HEK293T (cell line): ENCODE measurements at regions not wholly inside any gene's neighbourhood (a gene's known extent, or its start where the extent isn't known, plus 50 kb on each side); places are given as distances from the start of the nearest gene placed in this dataset.

Source experiments
- CTCF ChIA-PET: fragments of 350-600 bp; formaldehyde crosslinking; extraction: SDS; loops from one replicate; lab custom pipeline; 2021; ENCODE audit warnings: antibody characterized with exemption, inconsistent platforms; lab: Yijun Ruan, JAX
- POLR2A ChIA-PET: fragments of 350-600 bp; formaldehyde crosslinking; extraction: SDS; loops from one replicate; lab custom pipeline; 2020; ENCODE audit warnings: antibody characterized with exemption, inconsistent platforms; lab: Yijun Ruan, JAX
- DNase-seq: peaks from one replicate; pipeline ENCODE4 v3.0.0; 2012; ENCODE audit warnings: mixed read lengths; ENCODE audit errors: extremely low spot score
- ARNT ChIP-seq: fragments of 450-650 bp; IDR thresholded peaks from 2 replicates; pipeline ENCODE4 v1.6.1; 2017; ENCODE audit warnings: mild to moderate bottlenecking
- BHLHE40 ChIP-seq: fragments of 450-650 bp; IDR thresholded peaks from 2 replicates; pipeline ENCODE4 v1.6.1; 2016; ENCODE audit warnings: mild to moderate bottlenecking, moderate library complexity, borderline replicate concordance
- CTBP1 ChIP-seq: fragments of 450-650 bp; IDR thresholded peaks from 2 replicates; pipeline ENCODE4 v1.6.1; 2016; ENCODE audit warnings: borderline replicate concordance
- ELF4 ChIP-seq: fragments of 450-650 bp; IDR thresholded peaks from 2 replicates; pipeline ENCODE4 v1.6.1; 2017; ENCODE audit warnings: antibody characterized with exemption
- FOXA1 ChIP-seq: fragments of 450-650 bp; IDR thresholded peaks from 2 replicates; pipeline ENCODE4 v1.6.1; 2016; ENCODE audit warnings: mild to moderate bottlenecking
- FOXK2 ChIP-seq: fragments of 450-650 bp; IDR thresholded peaks from 2 replicates; pipeline ENCODE4 v1.6.1; 2016; ENCODE audit warnings: mild to moderate bottlenecking
- FOXM1 ChIP-seq: fragments of 450-650 bp; IDR thresholded peaks from 2 replicates; pipeline ENCODE4 v1.6.1; 2017; ENCODE audit warnings: mild to moderate bottlenecking, borderline replicate concordance
- HDGF ChIP-seq: fragments of 450-650 bp; IDR thresholded peaks from 2 replicates; pipeline ENCODE4 v1.6.1; 2017; ENCODE audit warnings: antibody characterized with exemption, borderline replicate concordance
- L3MBTL2 ChIP-seq: fragments of 450-650 bp; conservative IDR thresholded peaks from 2 replicates; pipeline ENCODE4 v1.6.1; 2016; ENCODE audit warnings: mild to moderate bottlenecking
- LEF1 ChIP-seq: fragments of 450-650 bp; IDR thresholded peaks from 2 replicates; pipeline ENCODE4 v1.6.1; 2017; ENCODE audit warnings: mild to moderate bottlenecking, borderline replicate concordance
- NFRKB ChIP-seq: fragments of 450-650 bp; IDR thresholded peaks from 2 replicates; pipeline ENCODE4 v1.6.1; 2016; ENCODE audit warnings: mild to moderate bottlenecking, moderate library complexity
- PKNOX1 ChIP-seq: fragments of 450-650 bp; IDR thresholded peaks from 2 replicates; pipeline ENCODE4 v1.6.1; 2016
- SP1 ChIP-seq: fragments of 450-650 bp; IDR thresholded peaks from 2 replicates; pipeline ENCODE4 v1.6.1; 2017
- SUZ12 ChIP-seq: fragments of 450-650 bp; IDR thresholded peaks from 2 replicates; pipeline ENCODE4 v1.6.1; 2016; ENCODE audit warnings: mild to moderate bottlenecking
- TARDBP ChIP-seq: fragments of 450-650 bp; IDR thresholded peaks from 2 replicates; pipeline ENCODE4 v1.6.1; 2016
- ZNF384 ChIP-seq: fragments of 450-650 bp; IDR thresholded peaks from 2 replicates; pipeline ENCODE4 v1.6.1; 2016

- TF ChIP-seq ZNF384 (no peak), TARDBP (no peak), HDGF (no peak), LEF1 (no peak), PKNOX1 (no peak), L3MBTL2 (no peak), BHLHE40 (no peak), FOXM1 (no peak), CTBP1 (no peak), ELF4 (no peak), FOXK2 (no peak), NFRKB (no peak), ARNT (no peak), SP1 (no peak), SUZ12 (no peak), FOXA1 (no peak)
- CTCF ChIA-PET = no interaction called here
- DNase-seq = no peak
- POLR2A ChIA-PET = no interaction called here
These were observed 527.8 kb downstream of the BRD1 start for GRCh38 chr22:49299821-49300231.

GRCh38 chr22:49298834-49299750, 528.6 kb downstream of the BRD1 start:
- POLR2A ChIA-PET = no interaction called here
- DNase-seq = no peak
- TF ChIP-seq TARDBP (no peak), ARNT (no peak)
- CTCF ChIA-PET = no interaction called here

GRCh38 chr22:49297871-49298721, 529.6 kb downstream of the BRD1 start:
- CTCF ChIA-PET = no interaction called here
- TF ChIP-seq FOXA1 (no peak), ARNT (no peak), SUZ12 (no peak), ELF4 (no peak), NFRKB (no peak)
- POLR2A ChIA-PET = no interaction called here
- DNase-seq = no peak

- POLR2A ChIA-PET = no interaction called here
- CTCF ChIA-PET = no interaction called here
- DNase-seq = no peak
- TF ChIP-seq HDGF = no peak
- TF ChIP-seq ELF4 = no peak
- no peak for TF ChIP-seq FOXK2
- TF ChIP-seq L3MBTL2 = no peak
- no peak for TF ChIP-seq FOXA1
These were observed 530.3 kb downstream of the BRD1 start for GRCh38 chr22:49297286-49297870.

GRCh38 chr22:49296561-49296960, 531.1 kb downstream of the BRD1 start:
- DNase-seq = no peak
- CTCF ChIA-PET = no interaction called here
- no peak for TF ChIP-seq BHLHE40
- POLR2A ChIA-PET = no interaction called here

- no peak for DNase-seq
- POLR2A ChIA-PET = no interaction called here
- TF ChIP-seq ZNF384 = no peak
- CTCF ChIA-PET = no interaction called here
These were observed 531.7 kb downstream of the BRD1 start for GRCh38 chr22:49295851-49296560.

- CTCF ChIA-PET = no interaction called here
- POLR2A ChIA-PET = no interaction called here
- no peak for TF ChIP-seq FOXM1
- no peak for TF ChIP-seq HDGF
- TF ChIP-seq NFRKB = no peak
- no peak for TF ChIP-seq SP1
- TF ChIP-seq L3MBTL2 = no peak
- no peak for TF ChIP-seq SUZ12
- no peak for TF ChIP-seq PKNOX1
- no peak for DNase-seq
These were observed 532.3 kb downstream of the BRD1 start for GRCh38 chr22:49295465-49295743.
